Mammary epithelial cell (primary cell): ENCODE measurements at regions not wholly inside any gene's neighbourhood (a gene's known extent, or its start where the extent isn't known, plus 50 kb on each side); places are given as distances from the start of the nearest gene placed in this dataset.

Experiments used
- EZH2 ChIP-seq: IDR thresholded peaks from 2 replicates; pipeline ENCODE4 v1.6.1; 2012; ENCODE audit warnings: low read length, inconsistent platforms, borderline replicate concordance
- TF ChIP-seq, protein P1 (sequence below), 2 donors: IDR thresholded peaks in 1 of 2; conservative IDR thresholded peaks in 1 of 2; 2 replicates each; pipeline ENCODE4 v1.5.1; 2011 to 2012; ENCODE audit warnings: inconsistent platforms in 2 of 2, low read length in 2 of 2, mild to moderate bottlenecking in 2 of 2, control low read depth in 1 of 2, low read depth in 1 of 2; ENCODE audit not compliant: insufficient read depth in 1 of 2; ENCODE audit errors: extremely low read depth in 1 of 2

DNA sequence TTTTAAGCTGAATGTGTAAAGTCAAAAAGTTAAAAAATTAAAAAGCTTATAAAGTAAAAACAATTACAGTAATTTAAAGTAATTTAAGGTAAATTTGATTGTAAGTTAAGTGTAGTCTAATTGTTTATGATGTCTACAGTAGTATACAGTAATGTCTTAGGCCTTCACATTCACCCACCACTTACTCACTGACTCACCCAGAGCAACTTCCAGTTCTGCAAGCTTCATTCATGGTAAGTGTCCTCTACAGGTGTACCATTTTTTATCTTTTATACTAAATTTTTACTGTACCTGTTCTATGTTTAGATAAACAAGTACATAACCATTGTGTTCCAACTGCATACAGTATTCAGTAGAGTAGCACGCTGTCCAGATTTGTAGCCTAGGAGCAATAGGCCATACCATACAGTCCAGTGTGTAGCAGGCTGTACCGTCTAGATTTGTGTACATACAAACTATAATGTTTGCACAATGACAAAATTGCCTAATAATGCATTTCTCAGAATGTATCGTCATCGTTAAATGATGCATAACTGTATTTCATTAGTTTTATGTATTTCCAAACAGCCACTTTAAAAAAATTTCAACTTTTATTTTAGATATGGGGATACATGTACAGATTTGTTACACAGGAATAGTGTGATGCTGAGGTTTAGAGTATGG is 319.3 kb downstream of the DYSF start:
- TF ChIP-seq, protein P1, sequence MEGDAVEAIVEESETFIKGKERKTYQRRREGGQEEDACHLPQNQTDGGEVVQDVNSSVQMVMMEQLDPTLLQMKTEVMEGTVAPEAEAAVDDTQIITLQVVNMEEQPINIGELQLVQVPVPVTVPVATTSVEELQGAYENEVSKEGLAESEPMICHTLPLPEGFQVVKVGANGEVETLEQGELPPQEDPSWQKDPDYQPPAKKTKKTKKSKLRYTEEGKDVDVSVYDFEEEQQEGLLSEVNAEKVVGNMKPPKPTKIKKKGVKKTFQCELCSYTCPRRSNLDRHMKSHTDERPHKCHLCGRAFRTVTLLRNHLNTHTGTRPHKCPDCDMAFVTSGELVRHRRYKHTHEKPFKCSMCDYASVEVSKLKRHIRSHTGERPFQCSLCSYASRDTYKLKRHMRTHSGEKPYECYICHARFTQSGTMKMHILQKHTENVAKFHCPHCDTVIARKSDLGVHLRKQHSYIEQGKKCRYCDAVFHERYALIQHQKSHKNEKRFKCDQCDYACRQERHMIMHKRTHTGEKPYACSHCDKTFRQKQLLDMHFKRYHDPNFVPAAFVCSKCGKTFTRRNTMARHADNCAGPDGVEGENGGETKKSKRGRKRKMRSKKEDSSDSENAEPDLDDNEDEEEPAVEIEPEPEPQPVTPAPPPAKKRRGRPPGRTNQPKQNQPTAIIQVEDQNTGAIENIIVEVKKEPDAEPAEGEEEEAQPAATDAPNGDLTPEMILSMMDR (conservative IDR thresholded peaks at IDR 0.05 in 1 of 2, IDR thresholded peaks at IDR 0.05 in 1 of 2; ENCODE audit: extremely low read depth in 1 of 2, insufficient read depth in 1 of 2, low read depth in 1 of 2, low read length in 2 of 2), result no peak
- no peak for TF ChIP-seq EZH2
